H1 (cell line): ENCODE measurements at regions not wholly inside any gene's neighbourhood (a gene's known extent, or its start where the extent isn't known, plus 50 kb on each side); places are given as distances from the start of the nearest gene placed in this dataset.

Experiments used
- ATF3 ChIP-seq: IDR thresholded peaks from 2 replicates; pipeline ENCODE4 v1.6.1; 2011; ENCODE audit warnings: low read depth, mild to moderate bottlenecking, low read length; ENCODE audit not compliant: insufficient read depth
- CBX5 ChIP-seq: fragments of 300-800, 300-1000 bp; sonication (generic); IDR thresholded peaks from 2 replicates; pipeline ENCODE4 v1.7.1; 2016; ENCODE audit warnings: antibody characterized with exemption, low read length, low read depth
- CREB1 ChIP-seq: IDR thresholded peaks from 2 replicates; pipeline ENCODE4 v1.6.1; 2012; ENCODE audit warnings: inconsistent platforms
- CTCF ChIP-seq, 3 experiments: IDR thresholded peaks; 1 replicate in 2 of 3; 2 replicates in 1 of 3; pipeline versions ENCODE4 v1.5.1 to v1.6.1; 2011; ENCODE audit warnings: low read length in 3 of 3, mild to moderate bottlenecking in 3 of 3, inconsistent platforms in 2 of 3, low read depth in 1 of 3, moderate library complexity in 1 of 3; ENCODE audit not compliant: insufficient read depth in 1 of 3; ENCODE audit errors: control extremely low read depth in 1 of 3
- EZH2 ChIP-seq: fragments of 200-600 bp; sonication (generic); IDR thresholded peaks from 2 replicates; pipeline ENCODE4 v1.7.1; 2012; ENCODE audit warnings: low read depth, mild to moderate bottlenecking, moderate library complexity, low read length, inconsistent platforms; ENCODE audit not compliant: severe bottlenecking
- GABPA ChIP-seq: IDR thresholded peaks from 2 replicates; pipeline ENCODE4 v1.6.1; 2011; ENCODE audit warnings: mild to moderate bottlenecking, low read length, moderate library complexity, borderline replicate concordance; ENCODE audit not compliant: insufficient read depth
- JUND ChIP-seq: IDR thresholded peaks from 2 replicates; pipeline ENCODE4 v1.6.1; 2011; ENCODE audit warnings: mild to moderate bottlenecking, improper control_type of control experiment, low read length
- POLR2A ChIP-seq, 2 experiments: IDR thresholded peaks; 1 replicate in 1 of 2; 2 replicates in 1 of 2; pipeline ENCODE4 v1.6.1; 2011; ENCODE audit warnings: low read depth in 2 of 2, low read length in 2 of 2, mild to moderate bottlenecking in 2 of 2; ENCODE audit errors: control extremely low read depth in 1 of 2
- RAD21 ChIP-seq, 2 experiments: IDR thresholded peaks in 1 of 2; conservative IDR thresholded peaks in 1 of 2; 2 replicates each; pipeline ENCODE4 v1.6.1; 2011; ENCODE audit warnings: low read depth in 2 of 2, low read length in 2 of 2, improper control_type of control experiment in 1 of 2, inconsistent platforms in 1 of 2, mild to moderate bottlenecking in 1 of 2, moderate library complexity in 1 of 2
- RBBP5 ChIP-seq: IDR thresholded peaks from 2 replicates; pipeline ENCODE4 v1.7.1; 2012; ENCODE audit warnings: low read depth, mild to moderate bottlenecking, inconsistent platforms, low read length, moderate library complexity, borderline replicate concordance
- SIX5 ChIP-seq: IDR thresholded peaks from 2 replicates; pipeline ENCODE4 v1.6.1; 2011; ENCODE audit warnings: mild to moderate bottlenecking, low read depth, low read length
- TEAD4 ChIP-seq: IDR thresholded peaks from 2 replicates; pipeline ENCODE4 v1.6.1; 2012; ENCODE audit warnings: low read depth, low read length, inconsistent platforms, mixed read lengths
- ZNF274 ChIP-seq: IDR thresholded peaks from 2 replicates; pipeline ENCODE4 v1.7.0; 2012; ENCODE audit warnings: low read length, borderline replicate concordance; ENCODE audit errors: extremely low read depth

- TF ChIP-seq CTCF (IDR thresholded peaks at IDR 0.05; ENCODE audit: control extremely low read depth in 1 of 3, insufficient read depth in 1 of 3, low read depth in 1 of 3, low read length in 3 of 3): no peak
- no peak for TF ChIP-seq RAD21 (IDR thresholded peaks at IDR 0.05 in 1 of 2, conservative IDR thresholded peaks at IDR 0.05 in 1 of 2; ENCODE audit: low read depth in 2 of 2, low read length in 2 of 2)
- no peak for TF ChIP-seq SIX5
- no peak for TF ChIP-seq TEAD4
- TF ChIP-seq ZNF274: no peak
- no peak for TF ChIP-seq POLR2A (IDR thresholded peaks at IDR 0.05; ENCODE audit: control extremely low read depth in 1 of 2, low read depth in 2 of 2, low read length in 2 of 2)
- TF ChIP-seq ATF3: no peak
- no peak for TF ChIP-seq CBX5
- no peak for TF ChIP-seq CREB1
- TF ChIP-seq EZH2: no peak
- TF ChIP-seq RBBP5: no peak
- no peak for TF ChIP-seq JUND
- TF ChIP-seq GABPA: no peak
These were observed 393.2 kb upstream of the GALNT5 start for GRCh38 chr2:156864325-156864724.
